ENCODE measurements at regions not wholly inside any gene's neighbourhood (a gene's known extent, or its start where the extent isn't known, plus 50 kb on each side); places are given as distances from the start of the nearest gene placed in this dataset.

- no peaks in the 10 kb centered on the region for H3K9me3 ChIP-seq (ENCODE audit: control insufficient read depth, insufficient read depth, low read depth, low read length)
- H3K4me1 ChIP-seq (ENCODE audit: control insufficient read depth, insufficient read depth, low read length) = no peaks in the 10 kb centered on the region
- H3K4me3 ChIP-seq (ENCODE audit: low read depth, low read length) = no peak overlapping the region
- H3K27ac ChIP-seq (ENCODE audit: extremely low read depth, low read depth, low read length) = no peak overlapping the region
- ChIA-PET CTCF (no interaction called here), POLR2A (no interaction called here)
- H3K36me3 ChIP-seq (ENCODE audit: control insufficient read depth in 2 of 2, insufficient read depth in 1 of 2, low read length in 2 of 2) = no peaks in the 10 kb centered on the region
- TF ChIP-seq ZBTB17 (tag by site-specific recombination; IDR thresholded peaks at IDR 0.05) (no peak), ZNF792 (tag by site-specific recombination; IDR thresholded peaks at IDR 0.05) (no peak), ZNF558 (tag by site-specific recombination; IDR thresholded peaks at IDR 0.05) (no peak), RBAK (tag by site-specific recombination; IDR thresholded peaks at IDR 0.05) (no peak), KLF10 (tag by site-specific recombination; IDR thresholded peaks at IDR 0.05) (no peak), ZNF274 (IDR thresholded peaks at IDR 0.05; ENCODE audit: low read length) (no peak), ZNF274 (tag by site-specific recombination; IDR thresholded peaks at IDR 0.05; ENCODE audit: borderline replicate concordance) (no peak)
- TF ChIP-seq, protein P1, sequence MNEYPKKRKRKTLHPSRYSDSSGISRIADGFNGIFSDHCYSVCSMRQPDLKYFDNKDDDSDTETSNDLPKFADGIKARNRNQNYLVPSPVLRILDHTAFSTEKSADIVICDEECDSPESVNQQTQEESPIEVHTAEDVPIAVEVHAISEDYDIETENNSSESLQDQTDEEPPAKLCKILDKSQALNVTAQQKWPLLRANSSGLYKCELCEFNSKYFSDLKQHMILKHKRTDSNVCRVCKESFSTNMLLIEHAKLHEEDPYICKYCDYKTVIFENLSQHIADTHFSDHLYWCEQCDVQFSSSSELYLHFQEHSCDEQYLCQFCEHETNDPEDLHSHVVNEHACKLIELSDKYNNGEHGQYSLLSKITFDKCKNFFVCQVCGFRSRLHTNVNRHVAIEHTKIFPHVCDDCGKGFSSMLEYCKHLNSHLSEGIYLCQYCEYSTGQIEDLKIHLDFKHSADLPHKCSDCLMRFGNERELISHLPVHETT (tag by site-specific recombination; IDR thresholded peaks at IDR 0.05) = no peak
Measured at GRCh38 chr17:13409455-13409854, 192.3 kb downstream of the HS3ST3A1 start.

DNA sequence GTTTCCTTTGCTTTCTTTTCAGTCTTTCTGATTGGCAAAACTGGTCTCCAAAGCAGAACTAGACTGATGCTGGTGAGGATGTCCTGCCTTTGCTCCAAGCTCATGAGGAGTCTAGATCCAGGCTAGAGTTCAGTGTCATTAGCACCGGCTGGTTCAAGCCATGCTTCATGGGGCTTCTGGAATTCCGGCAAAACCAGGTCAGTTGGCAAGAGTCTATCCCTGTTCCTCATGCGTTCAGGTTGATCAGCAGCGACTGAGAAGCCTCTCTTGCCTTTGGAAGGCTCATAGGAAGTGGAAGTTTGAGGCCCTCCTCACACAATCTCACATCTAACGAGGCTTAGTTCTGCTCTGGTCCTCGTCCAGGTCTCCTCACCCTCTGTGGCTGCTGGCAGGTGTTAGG lies 194.3 kb downstream of the HS3ST3A1 start:
- H3K9me3 ChIP-seq (ENCODE audit: control insufficient read depth, insufficient read depth, low read depth, low read length) = no peaks in the 10 kb centered on the region
- no peaks in the 10 kb centered on the region for H3K4me1 ChIP-seq (ENCODE audit: control insufficient read depth, insufficient read depth, low read length)
- TF ChIP-seq ZNF239 (tag by site-specific recombination; IDR thresholded peaks at IDR 0.05) (no peak), ZBTB6 (tag by site-specific recombination; IDR thresholded peaks at IDR 0.05) (no peak)
- no peak overlapping the region for H3K27ac ChIP-seq (ENCODE audit: extremely low read depth, low read depth, low read length)
- H3K4me3 ChIP-seq (ENCODE audit: low read depth, low read length) = no peak overlapping the region
- POLR2A ChIA-PET = interaction anchor here (0.6 kb wide), 1 partner anchor 841 kb away, joined by 3 read pairs; no protein-coding TSS in a partner anchor
- H3K36me3 ChIP-seq (ENCODE audit: control insufficient read depth in 2 of 2, insufficient read depth in 1 of 2, low read length in 2 of 2) = no peaks in the 10 kb centered on the region
- CTCF ChIA-PET = no interaction called here

GRCh38 chr17:13405807-13406206 lies 195.9 kb downstream of the HS3ST3A1 start:
- H3K4me3 ChIP-seq (ENCODE audit: low read depth, low read length) = no peak overlapping the region
- H3K9me3 ChIP-seq (ENCODE audit: control insufficient read depth, insufficient read depth, low read depth, low read length) = no peaks in the 10 kb centered on the region
- no peaks in the 10 kb centered on the region for H3K4me1 ChIP-seq (ENCODE audit: control insufficient read depth, insufficient read depth, low read length)
- TF ChIP-seq ZNF19 (tag by site-specific recombination; IDR thresholded peaks at IDR 0.05; ENCODE audit: low read depth) (no peak), ZIC2 (tag by site-specific recombination; IDR thresholded peaks at IDR 0.05) (no peak), SP3 (tag by site-specific recombination; IDR thresholded peaks at IDR 0.05) (no peak)
- ChIA-PET CTCF (interaction anchor here (0.6 to 1.0 kb wide), 2 partner anchors 376 to 1110 kb away, joined by 3 to 4 read pairs; no protein-coding TSS in a partner anchor), POLR2A (no interaction called here)
- H3K27ac ChIP-seq (ENCODE audit: extremely low read depth, low read depth, low read length) = no peak overlapping the region
- no peaks in the 10 kb centered on the region for H3K36me3 ChIP-seq (ENCODE audit: control insufficient read depth in 2 of 2, insufficient read depth in 1 of 2, low read length in 2 of 2)

GRCh38 chr17:13405080-13405479 lies 196.6 kb downstream of the HS3ST3A1 start:
- Histone ChIP-seq H3K9me3 (ENCODE audit: control insufficient read depth, insufficient read depth, low read depth, low read length) (no peaks in the 10 kb centered on the region), H3K27ac (ENCODE audit: extremely low read depth, low read depth, low read length) (no peak overlapping the region), H3K4me1 (ENCODE audit: control insufficient read depth, insufficient read depth, low read length) (no peaks in the 10 kb centered on the region), H3K4me3 (ENCODE audit: low read depth, low read length) (no peak overlapping the region), H3K36me3 (ENCODE audit: control insufficient read depth in 2 of 2, insufficient read depth in 1 of 2, low read length in 2 of 2) (no peaks in the 10 kb centered on the region)
- ChIA-PET CTCF (interaction anchor here (0.6 to 1.1 kb wide), 3 partner anchors 17 to 375 kb away, joined by 4 read pairs; no protein-coding TSS in a partner anchor), POLR2A (no interaction called here)
- TF ChIP-seq KLF17 (tag by site-specific recombination; IDR thresholded peaks at IDR 0.05) = no peak
- TF ChIP-seq, protein P2, sequence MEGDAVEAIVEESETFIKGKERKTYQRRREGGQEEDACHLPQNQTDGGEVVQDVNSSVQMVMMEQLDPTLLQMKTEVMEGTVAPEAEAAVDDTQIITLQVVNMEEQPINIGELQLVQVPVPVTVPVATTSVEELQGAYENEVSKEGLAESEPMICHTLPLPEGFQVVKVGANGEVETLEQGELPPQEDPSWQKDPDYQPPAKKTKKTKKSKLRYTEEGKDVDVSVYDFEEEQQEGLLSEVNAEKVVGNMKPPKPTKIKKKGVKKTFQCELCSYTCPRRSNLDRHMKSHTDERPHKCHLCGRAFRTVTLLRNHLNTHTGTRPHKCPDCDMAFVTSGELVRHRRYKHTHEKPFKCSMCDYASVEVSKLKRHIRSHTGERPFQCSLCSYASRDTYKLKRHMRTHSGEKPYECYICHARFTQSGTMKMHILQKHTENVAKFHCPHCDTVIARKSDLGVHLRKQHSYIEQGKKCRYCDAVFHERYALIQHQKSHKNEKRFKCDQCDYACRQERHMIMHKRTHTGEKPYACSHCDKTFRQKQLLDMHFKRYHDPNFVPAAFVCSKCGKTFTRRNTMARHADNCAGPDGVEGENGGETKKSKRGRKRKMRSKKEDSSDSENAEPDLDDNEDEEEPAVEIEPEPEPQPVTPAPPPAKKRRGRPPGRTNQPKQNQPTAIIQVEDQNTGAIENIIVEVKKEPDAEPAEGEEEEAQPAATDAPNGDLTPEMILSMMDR (tag by site-specific recombination; IDR thresholded peaks at IDR 0.05) = no peak
- no peak for TF ChIP-seq ZNF501 (tag by site-specific recombination; IDR thresholded peaks at IDR 0.05)
- TF ChIP-seq, protein P1 (tag by site-specific recombination; IDR thresholded peaks at IDR 0.05) = no peak
- TF ChIP-seq, protein P3, sequence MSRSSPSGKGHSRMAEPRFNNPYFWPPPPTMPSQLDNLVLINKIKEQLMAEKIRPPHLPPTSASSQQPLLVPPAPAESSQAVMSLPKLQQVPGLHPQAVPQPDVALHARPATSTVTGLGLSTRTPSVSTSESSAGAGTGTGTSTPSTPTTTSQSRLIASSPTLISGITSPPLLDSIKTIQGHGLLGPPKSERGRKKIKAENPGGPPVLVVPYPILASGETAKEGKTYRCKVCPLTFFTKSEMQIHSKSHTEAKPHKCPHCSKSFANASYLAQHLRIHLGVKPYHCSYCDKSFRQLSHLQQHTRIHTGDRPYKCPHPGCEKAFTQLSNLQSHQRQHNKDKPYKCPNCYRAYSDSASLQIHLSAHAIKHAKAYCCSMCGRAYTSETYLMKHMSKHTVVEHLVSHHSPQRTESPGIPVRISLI (tag by site-specific recombination; IDR thresholded peaks at IDR 0.05) = no peak
- TF ChIP-seq ZNF157 (tag by site-specific recombination; IDR thresholded peaks at IDR 0.05) = no peak
- no peak for TF ChIP-seq ZNF23 (tag by site-specific recombination; IDR thresholded peaks at IDR 0.05; ENCODE audit: borderline replicate concordance)
